ENCODE measurements at regions not wholly inside any gene's neighbourhood (a gene's known extent, or its start where the extent isn't known, plus 50 kb on each side); places are given as distances from the start of the nearest gene placed in this dataset.

- Mint-ChIP-seq H3K27ac (ENCODE audit: unreplicated experiment) (no peak overlapping the region), H3K4me1 (ENCODE audit: low read depth, unreplicated experiment) (no peaks in the 10 kb centered on the region), H3K9me3 (ENCODE audit: unreplicated experiment) (peaks cover 10% of the 10 kb centered on the region), H3K36me3 (ENCODE audit: insufficient read depth, unreplicated experiment) (no peaks in the 10 kb centered on the region), H3K27me3 (ENCODE audit: insufficient read depth, unreplicated experiment) (no peaks in the 10 kb centered on the region), H3K4me3 (ENCODE audit: unreplicated experiment) (no peak overlapping the region)
- no peaks in the 10 kb centered on the region for H3K4me1 ChIP-seq
- no peaks in the 10 kb centered on the region for H3K27me3 ChIP-seq (replicated peaks; ENCODE audit: control insufficient read depth, insufficient read depth, low read length)
- ChIA-PET CTCF (no interaction called here), POLR2A (no interaction called here)
- TF ChIP-seq CTCF (IDR thresholded peaks at IDR 0.05; ENCODE audit: insufficient read depth in 1 of 2, low read depth in 1 of 2, low read length in 1 of 2, severe bottlenecking in 1 of 2, unreplicated experiment in 1 of 2) = no peak
- DNase-seq = no peak
- intact Hi-C loops (cut with micrococcal nuclease; ENCODE audit: unreplicated experiment) = no loop called here
- no peak overlapping the region for H3K4me3 ChIP-seq (ENCODE audit: low read depth, low read length)
- H3K9me3 ChIP-seq = 0 out of 2 replicates have a peak, but pooled peaks cover 3% of the 10 kb centered on the region
- BruUV-seq (replicated peaks) = no TSS peak
- no peaks in the 10 kb centered on the region for H3K36me3 ChIP-seq (ENCODE audit: control insufficient read depth, insufficient read depth, low read length)
Observed at GRCh38 chr12:130224613-130225012, 62.3 kb downstream of the FZD10 start.

GRCh38 chr12:130225347-130225746 lies 63.1 kb downstream of the FZD10 start:
- no peak overlapping the region for H3K4me3 Mint-ChIP-seq (ENCODE audit: unreplicated experiment)
- intact Hi-C loops (cut with micrococcal nuclease; ENCODE audit: unreplicated experiment) = no loop called here
- no peaks in the 10 kb centered on the region for H3K36me3 ChIP-seq (ENCODE audit: control insufficient read depth, insufficient read depth, low read length)
- no peak overlapping the region for H3K27ac Mint-ChIP-seq (ENCODE audit: unreplicated experiment)
- DNase-seq = no peak
- H3K4me1 ChIP-seq = no peaks in the 10 kb centered on the region
- ChIA-PET POLR2A (no interaction called here), CTCF (no interaction called here)
- H3K4me3 ChIP-seq (ENCODE audit: low read depth, low read length) = no peak overlapping the region
- H3K9me3 ChIP-seq = peaks cover 6% of the 10 kb centered on the region; the same call in 1 of the 2 replicates
- H3K36me3 Mint-ChIP-seq (ENCODE audit: insufficient read depth, unreplicated experiment) = no peaks in the 10 kb centered on the region
- no peaks in the 10 kb centered on the region for H3K27me3 ChIP-seq (replicated peaks; ENCODE audit: control insufficient read depth, insufficient read depth, low read length)
- no TSS peak for BruUV-seq (replicated peaks)
- H3K27me3 Mint-ChIP-seq (ENCODE audit: insufficient read depth, unreplicated experiment) = no peaks in the 10 kb centered on the region
- no peak for TF ChIP-seq CTCF (IDR thresholded peaks at IDR 0.05; ENCODE audit: insufficient read depth in 1 of 2, low read depth in 1 of 2, low read length in 1 of 2, severe bottlenecking in 1 of 2, unreplicated experiment in 1 of 2)
- H3K9me3 Mint-ChIP-seq (ENCODE audit: unreplicated experiment) = peaks cover 17% of the 10 kb centered on the region
- no peaks in the 10 kb centered on the region for H3K4me1 Mint-ChIP-seq (ENCODE audit: low read depth, unreplicated experiment)

GRCh38 chr12:130226126-130226525 lies 63.9 kb downstream of the FZD10 start:
- Mint-ChIP-seq H3K27ac (ENCODE audit: unreplicated experiment) (no peak overlapping the region), H3K27me3 (ENCODE audit: insufficient read depth, unreplicated experiment) (no peaks in the 10 kb centered on the region), H3K4me1 (ENCODE audit: low read depth, unreplicated experiment) (no peaks in the 10 kb centered on the region), H3K36me3 (ENCODE audit: insufficient read depth, unreplicated experiment) (no peaks in the 10 kb centered on the region), H3K9me3 (ENCODE audit: unreplicated experiment) (peaks cover 17% of the 10 kb centered on the region), H3K4me3 (ENCODE audit: unreplicated experiment) (no peak overlapping the region)
- Histone ChIP-seq H3K36me3 (ENCODE audit: control insufficient read depth, insufficient read depth, low read length) (no peaks in the 10 kb centered on the region), H3K9me3 (peaks cover 8% of the 10 kb centered on the region; the same call in 1 of the 2 replicates), H3K4me1 (no peaks in the 10 kb centered on the region), H3K4me3 (ENCODE audit: low read depth, low read length) (no peak overlapping the region), H3K27me3 (replicated peaks; ENCODE audit: control insufficient read depth, insufficient read depth, low read length) (no peaks in the 10 kb centered on the region)
- CTCF ChIA-PET = no interaction called here
- POLR2A ChIA-PET = no interaction called here
- intact Hi-C loops (cut with micrococcal nuclease; ENCODE audit: unreplicated experiment) = no loop called here
- no peak for DNase-seq
- no TSS peak for BruUV-seq (replicated peaks)
- no peak for TF ChIP-seq CTCF (IDR thresholded peaks at IDR 0.05; ENCODE audit: insufficient read depth in 1 of 2, low read depth in 1 of 2, low read length in 1 of 2, severe bottlenecking in 1 of 2, unreplicated experiment in 1 of 2)

Data from Caco-2 (cell line).